Fibroblast of lung (primary cell): ENCODE measurements at regions not wholly inside any gene's neighbourhood (a gene's known extent, or its start where the extent isn't known, plus 50 kb on each side); places are given as distances from the start of the nearest gene placed in this dataset.

Experiments used
- DNase-seq, 2 donors: peaks; one replicate each; pipeline versions ENCODE4 v3.0.0 to v3.0.0-alpha.2; 2010; ENCODE audit warnings: low read depth in 2 of 2
- H2AFZ ChIP-seq: 2 replicates; pipeline ENCODE4 v1.5.1; 2012; ENCODE audit warnings: low read length, control low read depth, inconsistent platforms
- H3K27ac ChIP-seq: 2 replicates; pipeline ENCODE4 v1.5.1; 2011; ENCODE audit warnings: low read length, control low read depth; ENCODE audit not compliant: insufficient read depth
- H3K27me3 ChIP-seq: 2 replicates; pipeline ENCODE4 v1.5.1; 2011; ENCODE audit warnings: mild to moderate bottlenecking, low read length; ENCODE audit not compliant: control insufficient read depth, insufficient read depth
- H3K36me3 ChIP-seq: 2 replicates; pipeline ENCODE4 v1.5.1; 2011; ENCODE audit warnings: low read length; ENCODE audit not compliant: control insufficient read depth, insufficient read depth
- H3K4me1 ChIP-seq: 2 replicates; pipeline ENCODE4 v1.5.1; 2011; ENCODE audit warnings: low read length; ENCODE audit not compliant: control insufficient read depth, insufficient read depth; ENCODE audit errors: extremely low read depth
- H3K4me2 ChIP-seq: 2 replicates; pipeline ENCODE4 v1.5.1; 2011; ENCODE audit warnings: low read length, control low read depth; ENCODE audit not compliant: insufficient read depth; ENCODE audit errors: extremely low read depth
- H3K4me3 ChIP-seq, 4 experiments: fragments of 200-600 bp in 1 of 4; sonication (generic) in 1 of 4; replicated peaks in 1 of 4; 2 replicates each; pipeline ENCODE4 v1.5.1; 2011 to 2016; ENCODE audit warnings: low read length in 4 of 4, low read depth in 3 of 4, mild to moderate bottlenecking in 3 of 4, control low read depth in 2 of 4, inconsistent platforms in 1 of 4, mixed read lengths in 1 of 4; ENCODE audit not compliant: insufficient read depth in 1 of 4; ENCODE audit errors: control extremely low read depth in 1 of 4
- H3K79me2 ChIP-seq: 2 replicates; pipeline ENCODE4 v1.5.1; 2012; ENCODE audit warnings: mild to moderate bottlenecking, low read length, inconsistent platforms; ENCODE audit not compliant: control insufficient read depth, insufficient read depth
- H3K9ac ChIP-seq: 2 replicates; pipeline ENCODE4 v1.5.1; 2011; ENCODE audit warnings: mild to moderate bottlenecking, low read length, control low read depth; ENCODE audit not compliant: insufficient read depth
- H3K9me3 ChIP-seq: 2 replicates; pipeline ENCODE4 v1.5.1; 2012; ENCODE audit warnings: low read depth, low read length; ENCODE audit not compliant: control insufficient read depth, insufficient read depth
- H4K20me1 ChIP-seq: 2 replicates; pipeline ENCODE4 v1.5.1; 2011; ENCODE audit warnings: low read length; ENCODE audit not compliant: control insufficient read depth, insufficient read depth; ENCODE audit errors: extremely low read depth
- EZH2 ChIP-seq: IDR thresholded peaks from 2 replicates; pipeline ENCODE4 v1.5.1; 2012; ENCODE audit warnings: low read length, control low read depth, mild to moderate bottlenecking; ENCODE audit errors: missing control alignments
- TF ChIP-seq, protein P1 (sequence below), 2 donors: IDR thresholded peaks in 1 of 2; conservative IDR thresholded peaks in 1 of 2; 1 replicate in 1 of 2; 2 replicates in 1 of 2; pipeline ENCODE4 v1.5.1; 2011 to 2012; ENCODE audit warnings: low read length in 2 of 2, control low read depth in 1 of 2, inconsistent platforms in 1 of 2, low read depth in 1 of 2, mild to moderate bottlenecking in 1 of 2

DNA sequence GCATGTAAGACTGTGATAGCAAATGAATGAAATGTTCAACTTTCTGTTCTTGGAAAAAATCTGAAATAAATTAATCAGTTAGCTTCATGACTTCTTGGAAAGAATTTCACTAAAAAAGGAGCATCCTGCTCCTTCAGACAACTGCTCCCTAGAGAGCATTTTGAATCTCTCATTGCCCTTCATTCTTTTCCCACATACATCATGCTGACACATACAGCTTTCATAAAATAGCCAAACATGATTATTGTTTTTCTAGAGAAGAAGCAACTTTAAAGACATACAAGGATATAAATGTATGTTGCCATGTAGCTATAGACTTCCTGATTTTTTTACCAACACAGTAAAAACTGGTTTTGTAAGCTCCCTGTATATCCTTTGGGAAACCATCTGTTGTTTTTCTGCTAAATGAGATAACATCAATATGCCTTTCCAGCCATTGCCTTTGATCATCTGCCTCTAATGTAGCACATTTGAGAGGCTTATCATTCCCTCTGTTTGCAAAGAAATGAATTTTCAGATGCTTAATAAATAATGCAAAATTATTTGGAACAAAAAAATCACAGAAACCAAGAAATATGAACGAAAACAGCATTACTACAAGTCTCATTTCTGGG lies 248.2 kb upstream of the GPR149 start:
- H3K4me2 ChIP-seq: no peak overlapping the region
- H3K27me3 ChIP-seq: no peaks in the 10 kb centered on the region
- H2AFZ ChIP-seq: no peak overlapping the region
- DNase-seq: no peak
- no peaks in the 10 kb centered on the region for H4K20me1 ChIP-seq
- no peaks in the 10 kb centered on the region for H3K4me1 ChIP-seq
- no peaks in the 10 kb centered on the region for H3K9me3 ChIP-seq
- TF ChIP-seq, protein P1, sequence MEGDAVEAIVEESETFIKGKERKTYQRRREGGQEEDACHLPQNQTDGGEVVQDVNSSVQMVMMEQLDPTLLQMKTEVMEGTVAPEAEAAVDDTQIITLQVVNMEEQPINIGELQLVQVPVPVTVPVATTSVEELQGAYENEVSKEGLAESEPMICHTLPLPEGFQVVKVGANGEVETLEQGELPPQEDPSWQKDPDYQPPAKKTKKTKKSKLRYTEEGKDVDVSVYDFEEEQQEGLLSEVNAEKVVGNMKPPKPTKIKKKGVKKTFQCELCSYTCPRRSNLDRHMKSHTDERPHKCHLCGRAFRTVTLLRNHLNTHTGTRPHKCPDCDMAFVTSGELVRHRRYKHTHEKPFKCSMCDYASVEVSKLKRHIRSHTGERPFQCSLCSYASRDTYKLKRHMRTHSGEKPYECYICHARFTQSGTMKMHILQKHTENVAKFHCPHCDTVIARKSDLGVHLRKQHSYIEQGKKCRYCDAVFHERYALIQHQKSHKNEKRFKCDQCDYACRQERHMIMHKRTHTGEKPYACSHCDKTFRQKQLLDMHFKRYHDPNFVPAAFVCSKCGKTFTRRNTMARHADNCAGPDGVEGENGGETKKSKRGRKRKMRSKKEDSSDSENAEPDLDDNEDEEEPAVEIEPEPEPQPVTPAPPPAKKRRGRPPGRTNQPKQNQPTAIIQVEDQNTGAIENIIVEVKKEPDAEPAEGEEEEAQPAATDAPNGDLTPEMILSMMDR (conservative IDR thresholded peaks at IDR 0.05 in 1 of 2, IDR thresholded peaks at IDR 0.05 in 1 of 2; ENCODE audit: low read depth in 1 of 2, low read length in 2 of 2): no peak
- no peak for TF ChIP-seq EZH2
- no peaks in the 10 kb centered on the region for H3K36me3 ChIP-seq
- H3K4me3 ChIP-seq: no peak overlapping the region
- no peaks in the 10 kb centered on the region for H3K79me2 ChIP-seq
- H3K9ac ChIP-seq: no peak overlapping the region
- no peak overlapping the region for H3K27ac ChIP-seq

GRCh38 chr3:154668835-154669234 lies 238.8 kb upstream of the GPR149 start:
- no peak for DNase-seq
- no peak overlapping the region for H3K27ac ChIP-seq
- H3K9ac ChIP-seq: no peak overlapping the region
- H3K4me2 ChIP-seq: no peak overlapping the region
- H3K36me3 ChIP-seq: no peaks in the 10 kb centered on the region
- no peaks in the 10 kb centered on the region for H3K4me1 ChIP-seq
- H4K20me1 ChIP-seq: no peaks in the 10 kb centered on the region
- no peak overlapping the region for H2AFZ ChIP-seq
- H3K79me2 ChIP-seq: no peaks in the 10 kb centered on the region
- no peaks in the 10 kb centered on the region for H3K27me3 ChIP-seq
- TF ChIP-seq, protein P1 (conservative IDR thresholded peaks at IDR 0.05 in 1 of 2, IDR thresholded peaks at IDR 0.05 in 1 of 2; ENCODE audit: low read depth in 1 of 2, low read length in 2 of 2): no peak
- TF ChIP-seq EZH2: no peak
- no peaks in the 10 kb centered on the region for H3K9me3 ChIP-seq
- H3K4me3 ChIP-seq: no peak overlapping the region

DNA sequence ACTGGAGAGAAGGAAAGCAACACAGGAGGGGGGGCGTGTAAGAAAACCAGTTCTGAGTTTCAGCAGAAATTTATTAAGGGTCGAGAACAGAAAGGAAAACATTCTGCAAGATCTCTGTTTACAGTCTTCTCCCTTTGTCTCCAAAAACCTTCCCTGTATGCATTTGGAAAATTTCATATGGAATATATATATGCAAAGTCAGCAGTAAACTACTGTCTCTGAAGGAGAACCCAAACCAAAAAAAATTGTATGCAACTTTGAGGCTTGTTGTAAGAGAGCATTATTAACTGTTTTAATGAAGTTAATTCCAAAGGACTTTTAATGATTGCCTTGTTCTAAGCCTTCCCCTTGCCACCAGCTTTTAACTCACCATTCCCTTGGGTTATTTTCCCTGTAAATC lies 238.2 kb upstream of the GPR149 start:
- Histone ChIP-seq H2AFZ (no peak overlapping the region), H3K27ac (no peak overlapping the region), H3K4me3 (no peak overlapping the region), H3K4me2 (no peak overlapping the region), H4K20me1 (no peaks in the 10 kb centered on the region), H3K79me2 (no peaks in the 10 kb centered on the region), H3K27me3 (no peaks in the 10 kb centered on the region), H3K9ac (no peak overlapping the region), H3K4me1 (no peaks in the 10 kb centered on the region), H3K9me3 (no peaks in the 10 kb centered on the region), H3K36me3 (no peaks in the 10 kb centered on the region)
- TF ChIP-seq EZH2: no peak
- TF ChIP-seq, protein P1 (conservative IDR thresholded peaks at IDR 0.05 in 1 of 2, IDR thresholded peaks at IDR 0.05 in 1 of 2; ENCODE audit: low read depth in 1 of 2, low read length in 2 of 2): no peak
- no peak for DNase-seq
